ENCODE measurements at regions not wholly inside any gene's neighbourhood (a gene's known extent, or its start where the extent isn't known, plus 50 kb on each side); places are given as distances from the start of the nearest gene placed in this dataset.

DNA sequence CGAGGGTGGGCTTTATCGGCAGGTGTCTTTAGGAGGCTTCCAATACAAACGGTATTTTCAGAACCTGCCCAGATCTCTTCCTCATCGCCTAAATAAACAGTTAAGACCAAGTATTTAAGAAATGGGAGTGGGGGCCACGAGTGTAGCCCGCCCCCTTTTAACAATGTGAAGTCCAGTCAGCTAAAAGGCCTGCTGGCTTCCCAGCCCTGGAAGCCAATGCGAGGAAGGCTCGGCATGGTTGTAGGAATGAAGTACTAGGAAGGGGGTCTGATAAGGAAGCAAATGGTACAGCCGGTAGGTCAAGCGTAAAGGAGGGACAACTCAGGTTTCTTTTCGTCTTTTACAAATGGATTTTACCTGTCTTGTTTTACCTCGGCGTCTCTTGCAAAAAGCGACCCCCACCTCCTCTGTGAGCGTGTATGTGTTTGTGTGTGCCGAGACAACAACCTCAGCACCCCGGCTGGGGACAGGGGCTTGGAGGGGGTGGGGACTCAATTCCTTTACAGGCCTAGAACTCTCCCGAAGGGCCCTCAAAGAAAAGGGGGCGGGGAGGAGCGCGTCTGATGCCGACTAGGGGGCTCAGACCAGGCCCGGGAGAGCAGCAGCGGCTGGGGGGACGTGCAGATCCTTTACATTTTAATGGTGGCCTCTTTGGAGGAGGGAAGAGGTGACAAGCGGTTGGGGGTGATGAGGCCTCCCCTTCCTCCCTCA is 147.6 kb downstream of the GPR85 start:
- H3K27me3 ChIP-seq (ENCODE audit: insufficient read depth): no peaks in the 10 kb centered on the region
- H2AFZ ChIP-seq (ENCODE audit: low read depth): peak overlapping the region; percentile 86; the same call in 1 of the 2 replicates
- DNase-seq: peak; percentile 67
- peak overlapping the region; percentile 77 to 98 for H3K4me3 ChIP-seq (ENCODE audit: low read depth in 2 of 2, low read length in 1 of 2)
- POLR2A ChIA-PET: interaction anchor here (1.0 to 1.5 kb wide), 3 partner anchors 9 to 149 kb away, joined by 3 to 5 read pairs (median 4); partner anchors contain the start of gene TMEM168
- peak overlapping the region; percentile 72 to 92 for H3K27ac ChIP-seq (ENCODE audit: low read depth in 2 of 2, low read length in 1 of 2)
- CTCF ChIA-PET: interaction anchor here (1.0 to 2.1 kb wide), 3 partner anchors 11 to 350 kb away, joined by 3 to 8 read pairs (median 3); no protein-coding TSS in a partner anchor
- no peaks in the 10 kb centered on the region; the same call in 1 of the 2 replicates for H4K20me1 ChIP-seq (ENCODE audit: insufficient read depth)
- H3K36me3 ChIP-seq (replicated peaks in 1 of 2; ENCODE audit: control insufficient read depth in 1 of 2, insufficient read depth in 2 of 2, low read length in 1 of 2): peaks cover 20 to 22% of the 10 kb centered on the region in 2 experiments
- peaks cover 52% of the 10 kb centered on the region for H3K79me2 ChIP-seq (ENCODE audit: insufficient read depth)
- peak overlapping the region; percentile 82 for H3K9ac ChIP-seq
- H3K9me2 ChIP-seq: no peaks in the 10 kb centered on the region
- WGBS (ENCODE audit: low lambda C conversion rate): under 1% methylated on average over 25 of the region's 26 CpGs
- H3F3A ChIP-seq (replicated peaks; ENCODE audit: insufficient read depth): peaks cover 3% of the 10 kb centered on the region
- no peaks in the 10 kb centered on the region for H3K9me3 ChIP-seq
- TF ChIP-seq EP300 (IDR thresholded peaks at IDR 0.05; ENCODE audit: borderline replicate concordance in 1 of 2, low read depth in 1 of 2, low read length in 1 of 2) (0 out of 4 replicates have a peak, but pooled peaks of 1 of the 2 experiments have one; percentile 18), SIN3A (IDR thresholded peaks at IDR 0.05; ENCODE audit: borderline replicate concordance, low read depth, low read length) (peak; percentile 13; the same call in 1 of the 2 replicates), FOXM1 (IDR thresholded peaks at IDR 0.05; ENCODE audit: low read depth) (no peak), GABPA (IDR thresholded peaks at IDR 0.05; ENCODE audit: low read depth) (no peak), TAF1 (IDR thresholded peaks at IDR 0.05; ENCODE audit: borderline replicate concordance, low read depth, low read length) (0 out of 2 replicates have a peak, but pooled peaks have one; percentile 1)
- TF ChIP-seq, protein P1, sequence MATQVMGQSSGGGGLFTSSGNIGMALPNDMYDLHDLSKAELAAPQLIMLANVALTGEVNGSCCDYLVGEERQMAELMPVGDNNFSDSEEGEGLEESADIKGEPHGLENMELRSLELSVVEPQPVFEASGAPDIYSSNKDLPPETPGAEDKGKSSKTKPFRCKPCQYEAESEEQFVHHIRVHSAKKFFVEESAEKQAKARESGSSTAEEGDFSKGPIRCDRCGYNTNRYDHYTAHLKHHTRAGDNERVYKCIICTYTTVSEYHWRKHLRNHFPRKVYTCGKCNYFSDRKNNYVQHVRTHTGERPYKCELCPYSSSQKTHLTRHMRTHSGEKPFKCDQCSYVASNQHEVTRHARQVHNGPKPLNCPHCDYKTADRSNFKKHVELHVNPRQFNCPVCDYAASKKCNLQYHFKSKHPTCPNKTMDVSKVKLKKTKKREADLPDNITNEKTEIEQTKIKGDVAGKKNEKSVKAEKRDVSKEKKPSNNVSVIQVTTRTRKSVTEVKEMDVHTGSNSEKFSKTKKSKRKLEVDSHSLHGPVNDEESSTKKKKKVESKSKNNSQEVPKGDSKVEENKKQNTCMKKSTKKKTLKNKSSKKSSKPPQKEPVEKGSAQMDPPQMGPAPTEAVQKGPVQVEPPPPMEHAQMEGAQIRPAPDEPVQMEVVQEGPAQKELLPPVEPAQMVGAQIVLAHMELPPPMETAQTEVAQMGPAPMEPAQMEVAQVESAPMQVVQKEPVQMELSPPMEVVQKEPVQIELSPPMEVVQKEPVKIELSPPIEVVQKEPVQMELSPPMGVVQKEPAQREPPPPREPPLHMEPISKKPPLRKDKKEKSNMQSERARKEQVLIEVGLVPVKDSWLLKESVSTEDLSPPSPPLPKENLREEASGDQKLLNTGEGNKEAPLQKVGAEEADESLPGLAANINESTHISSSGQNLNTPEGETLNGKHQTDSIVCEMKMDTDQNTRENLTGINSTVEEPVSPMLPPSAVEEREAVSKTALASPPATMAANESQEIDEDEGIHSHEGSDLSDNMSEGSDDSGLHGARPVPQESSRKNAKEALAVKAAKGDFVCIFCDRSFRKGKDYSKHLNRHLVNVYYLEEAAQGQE (IDR thresholded peaks at IDR 0.05; ENCODE audit: low read depth, low read length): peak; percentile 81; the same call in 1 of the 2 replicates
- peaks cover 0 to 36% of the 10 kb centered on the region in 2 experiments; a peak in 2 of 4 replicates for H3K4me1 ChIP-seq (ENCODE audit: control insufficient read depth in 1 of 2, insufficient read depth in 2 of 2, low read depth in 1 of 2, low read length in 1 of 2)
- H3K4me2 ChIP-seq: peak overlapping the region; percentile 94

DNA sequence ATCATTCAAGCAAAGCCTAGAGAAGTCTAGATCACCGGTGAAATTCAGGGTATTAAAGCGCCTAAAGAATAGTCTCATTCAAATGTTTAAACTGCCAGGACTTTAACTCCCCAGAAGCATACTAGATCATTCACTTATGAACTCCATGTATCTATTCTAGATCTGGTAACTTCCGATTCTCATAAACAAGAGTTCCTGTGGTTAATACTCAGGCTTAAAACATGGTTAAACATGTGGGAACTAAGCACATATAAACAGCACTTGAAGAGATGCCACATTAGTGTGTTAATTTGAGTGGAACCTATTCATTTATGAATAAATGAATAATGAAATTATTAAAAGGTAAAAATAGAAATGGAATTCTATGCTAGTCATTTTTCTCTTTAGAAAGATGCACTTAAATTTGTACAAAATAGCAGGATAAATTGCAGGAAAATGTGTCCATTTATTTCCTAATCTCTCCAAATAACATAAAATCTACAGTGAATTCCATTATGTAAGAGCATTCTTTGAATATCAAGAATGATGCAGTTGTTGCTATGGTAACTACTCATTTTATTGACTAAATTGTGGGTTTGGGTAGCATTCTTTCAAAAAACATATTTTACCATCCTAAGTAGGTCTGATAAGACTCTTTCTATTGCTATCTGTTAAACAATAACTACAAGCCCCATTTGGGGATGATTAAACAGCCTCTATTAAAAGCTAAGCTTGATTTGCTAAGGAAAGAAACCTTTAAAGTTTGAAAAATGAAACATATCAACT is 147.6 kb upstream of the TMEM168 start:
- peaks cover 59% of the 10 kb centered on the region for H3K79me2 ChIP-seq (ENCODE audit: insufficient read depth)
- ChIA-PET POLR2A (no interaction called here), CTCF (interaction anchor here (0.6 to 1.4 kb wide), 3 partner anchors 13 to 351 kb away, joined by 3 to 4 read pairs (median 3); no protein-coding TSS in a partner anchor)
- H3K36me3 ChIP-seq (replicated peaks in 1 of 2; ENCODE audit: control insufficient read depth in 1 of 2, insufficient read depth in 2 of 2, low read length in 1 of 2): peaks cover 20 to 33% of the 10 kb centered on the region in 2 experiments
- H3K4me1 ChIP-seq (ENCODE audit: control insufficient read depth in 1 of 2, insufficient read depth in 2 of 2, low read depth in 1 of 2, low read length in 1 of 2): peaks cover 0 to 36% of the 10 kb centered on the region in 2 experiments; a peak in 2 of 4 replicates
- 91% methylated on average over 3 of the region's 3 CpGs for WGBS (ENCODE audit: low lambda C conversion rate)
- H3K4me2 ChIP-seq: peak overlapping the region; percentile 94
- no peaks in the 10 kb centered on the region for H3K27me3 ChIP-seq (ENCODE audit: insufficient read depth)
- H3K27ac ChIP-seq (ENCODE audit: low read depth in 2 of 2, low read length in 1 of 2): peak overlapping the region in 1 of 2 experiments; percentile 72; a peak in 2 of 4 replicates
- H3F3A ChIP-seq (replicated peaks; ENCODE audit: insufficient read depth): no peaks in the 10 kb centered on the region
- peak overlapping the region; percentile 82 for H3K9ac ChIP-seq
- H2AFZ ChIP-seq (ENCODE audit: low read depth): no peak overlapping the region
- H3K9me3 ChIP-seq: no peaks in the 10 kb centered on the region
- no peaks in the 10 kb centered on the region; the same call in 1 of the 2 replicates for H4K20me1 ChIP-seq (ENCODE audit: insufficient read depth)
- no peak for DNase-seq
- peak overlapping the region; percentile 77 to 98; a peak in 3 of 4 replicates for H3K4me3 ChIP-seq (ENCODE audit: low read depth in 2 of 2, low read length in 1 of 2)
- no peaks in the 10 kb centered on the region for H3K9me2 ChIP-seq
- TF ChIP-seq RFX5 (IDR thresholded peaks at IDR 0.05; ENCODE audit: low read length): peak; percentile 59; the same call in 1 of the 2 replicates
- no peak for TF ChIP-seq GATA2 (CRISPR knock-in tag; IDR thresholded peaks at IDR 0.05)

Measured in SK-N-SH (cell line).